Activated B cell treated with CpG ODN at 0.5 μM for 24 hours (primary cell): ENCODE measurements at regions not wholly inside any gene's neighbourhood (a gene's known extent, or its start where the extent isn't known, plus 50 kb on each side); places are given as distances from the start of the nearest gene placed in this dataset.
"Not testable (repeated sequence)": the region's sequence is repeated elsewhere in the genome, so short reads cannot be mapped to it uniquely, and the experiment has no call there.

Experiments
- ATAC-seq: fragments of 200-7000 bp; cut with Tn5 transposase; one replicate; pipeline ENCODE4 v1.10.0; 2021; ENCODE audit warnings: low read depth, mild to moderate bottlenecking, moderate library complexity
- CTCF ChIA-PET: fragments of 350-600 bp; sonication (Branson Sonifier 250); formaldehyde crosslinking; loops from one replicate; lab custom pipeline; 2021; ENCODE audit warnings: antibody characterized with exemption; lab: Charles Lee
- POLR2A ChIA-PET: fragments of 350-600 bp; sonication (Branson Sonifier 250); formaldehyde crosslinking; loops from one replicate; lab custom pipeline; 2021; ENCODE audit warnings: antibody characterized with exemption; lab: Charles Lee
- DNase-seq: peaks from one replicate; pipeline ENCODE4 v3.0.0; 2022
- H3K27ac Mint-ChIP-seq: one replicate; pipeline ENCODE4 v1.8.0; 2020; ENCODE audit warnings: mixed read lengths
- H3K27me3 Mint-ChIP-seq: one replicate; pipeline ENCODE4 v1.8.0; 2021; ENCODE audit warnings: mixed read lengths
- H3K36me3 Mint-ChIP-seq: one replicate; pipeline ENCODE4 v1.8.0; 2021; ENCODE audit warnings: low read depth, mixed read lengths
- H3K4me1 Mint-ChIP-seq: one replicate; pipeline ENCODE4 v1.8.0; 2021; ENCODE audit warnings: mixed read lengths
- H3K4me3 Mint-ChIP-seq: one replicate; pipeline ENCODE4 v1.8.0; 2020; ENCODE audit warnings: mild to moderate bottlenecking, mixed read lengths
- H3K9me3 Mint-ChIP-seq: one replicate; pipeline ENCODE4 v1.8.0; 2020; ENCODE audit warnings: mixed read lengths
- intact Hi-C: fragments of 100-400 bp; cut with micrococcal nuclease; formaldehyde crosslinking; loops from one replicate; pipeline ENCODE4 v1.15.1; 2024
- TF ChIP-seq, protein P1 (sequence below): fragments of 200-600 bp; IDR thresholded peaks from one replicate; pipeline ENCODE4 v1.8.0; 2022; ENCODE audit warnings: antibody characterized with exemption, mild to moderate bottlenecking

DNA sequence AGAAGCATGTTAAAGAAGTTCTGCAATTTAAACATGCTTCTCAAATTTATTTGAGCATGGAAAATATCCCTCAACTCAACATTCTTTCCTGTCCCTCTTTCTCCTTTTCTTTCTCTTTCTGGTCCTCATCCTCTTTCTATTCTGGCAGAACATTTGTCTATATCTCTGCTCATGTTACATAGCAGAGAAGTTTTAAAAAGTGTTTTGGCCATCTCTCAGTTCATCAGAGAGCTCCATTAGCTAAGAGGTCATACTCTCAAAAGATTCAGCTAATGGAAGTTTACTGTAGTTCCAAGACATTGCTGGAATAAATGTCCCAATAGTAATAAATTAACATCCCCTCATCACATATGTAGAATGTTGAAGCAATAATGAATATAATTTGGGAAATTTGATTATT lies 53.5 kb downstream of the XCL2 start:
- Mint-ChIP-seq H3K9me3 (no peaks in the 10 kb centered on the region), H3K4me3 (no peak overlapping the region), H3K27me3 (peaks cover 5% of the 10 kb centered on the region), H3K27ac (no peak overlapping the region), H3K4me1 (no peaks in the 10 kb centered on the region), H3K36me3 (no peaks in the 10 kb centered on the region)
- DNase-seq (no peak), ATAC-seq (no peak)
- TF ChIP-seq, protein P1, sequence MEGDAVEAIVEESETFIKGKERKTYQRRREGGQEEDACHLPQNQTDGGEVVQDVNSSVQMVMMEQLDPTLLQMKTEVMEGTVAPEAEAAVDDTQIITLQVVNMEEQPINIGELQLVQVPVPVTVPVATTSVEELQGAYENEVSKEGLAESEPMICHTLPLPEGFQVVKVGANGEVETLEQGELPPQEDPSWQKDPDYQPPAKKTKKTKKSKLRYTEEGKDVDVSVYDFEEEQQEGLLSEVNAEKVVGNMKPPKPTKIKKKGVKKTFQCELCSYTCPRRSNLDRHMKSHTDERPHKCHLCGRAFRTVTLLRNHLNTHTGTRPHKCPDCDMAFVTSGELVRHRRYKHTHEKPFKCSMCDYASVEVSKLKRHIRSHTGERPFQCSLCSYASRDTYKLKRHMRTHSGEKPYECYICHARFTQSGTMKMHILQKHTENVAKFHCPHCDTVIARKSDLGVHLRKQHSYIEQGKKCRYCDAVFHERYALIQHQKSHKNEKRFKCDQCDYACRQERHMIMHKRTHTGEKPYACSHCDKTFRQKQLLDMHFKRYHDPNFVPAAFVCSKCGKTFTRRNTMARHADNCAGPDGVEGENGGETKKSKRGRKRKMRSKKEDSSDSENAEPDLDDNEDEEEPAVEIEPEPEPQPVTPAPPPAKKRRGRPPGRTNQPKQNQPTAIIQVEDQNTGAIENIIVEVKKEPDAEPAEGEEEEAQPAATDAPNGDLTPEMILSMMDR: no peak
- intact Hi-C loops: no loop called here
- ChIA-PET CTCF (no interaction called here), POLR2A (no interaction called here)

DNA sequence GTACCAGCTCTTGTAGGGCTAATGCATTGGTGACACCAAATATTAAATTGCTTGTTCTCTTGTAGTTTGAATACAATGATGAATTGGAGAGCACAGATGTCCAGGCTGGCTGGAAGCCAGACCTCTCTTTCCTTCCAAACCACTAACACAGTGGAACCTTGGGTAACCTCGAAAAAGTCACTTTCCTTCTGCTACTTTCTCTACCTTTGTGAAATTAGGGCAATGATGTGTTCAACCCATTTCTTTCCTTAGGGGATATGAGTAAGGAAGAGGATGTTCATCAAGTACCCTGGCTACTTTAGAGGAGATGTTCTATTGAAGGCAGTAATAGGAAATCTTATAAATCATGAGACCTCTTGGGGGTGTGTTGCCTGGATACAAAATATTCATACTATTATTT lies 55.7 kb downstream of the XCL2 start:
- no peak overlapping the region for H3K4me3 Mint-ChIP-seq
- DNase-seq: no peak
- no peaks in the 10 kb centered on the region for H3K4me1 Mint-ChIP-seq
- no peak for ATAC-seq
- no peaks in the 10 kb centered on the region for H3K36me3 Mint-ChIP-seq
- no peaks in the 10 kb centered on the region for H3K9me3 Mint-ChIP-seq
- POLR2A ChIA-PET: no interaction called here
- H3K27me3 Mint-ChIP-seq: peaks cover 11% of the 10 kb centered on the region
- CTCF ChIA-PET: no interaction called here
- no peak overlapping the region for H3K27ac Mint-ChIP-seq
- intact Hi-C loops: no loop called here
- TF ChIP-seq, protein P1: no peak

DNA sequence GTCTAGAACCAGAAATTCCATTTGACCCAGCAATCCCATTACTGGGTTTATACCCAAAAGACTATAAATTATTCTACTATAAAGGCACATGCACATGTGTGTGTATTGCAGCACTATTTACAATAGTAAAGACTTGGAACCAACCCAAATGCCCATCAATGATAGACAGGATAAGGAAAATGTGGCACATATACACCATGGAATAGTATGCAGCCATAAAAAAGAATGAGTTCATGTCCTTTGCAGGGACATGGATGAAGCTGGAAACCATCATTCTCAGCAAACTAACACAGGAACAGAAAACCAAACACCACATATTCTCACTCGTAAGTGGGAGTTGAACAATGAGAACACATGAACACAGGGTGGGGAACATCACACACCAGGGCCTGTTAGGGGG lies 57.0 kb downstream of the XCL2 start:
- peaks cover 11% of the 10 kb centered on the region for H3K27me3 Mint-ChIP-seq
- DNase-seq, H3K9me3 Mint-ChIP-seq, ATAC-seq, intact Hi-C loops, H3K27ac Mint-ChIP-seq, CTCF ChIA-PET, H3K4me1 Mint-ChIP-seq, POLR2A ChIA-PET, H3K36me3 Mint-ChIP-seq, H3K4me3 Mint-ChIP-seq: not testable (repeated sequence)

DNA sequence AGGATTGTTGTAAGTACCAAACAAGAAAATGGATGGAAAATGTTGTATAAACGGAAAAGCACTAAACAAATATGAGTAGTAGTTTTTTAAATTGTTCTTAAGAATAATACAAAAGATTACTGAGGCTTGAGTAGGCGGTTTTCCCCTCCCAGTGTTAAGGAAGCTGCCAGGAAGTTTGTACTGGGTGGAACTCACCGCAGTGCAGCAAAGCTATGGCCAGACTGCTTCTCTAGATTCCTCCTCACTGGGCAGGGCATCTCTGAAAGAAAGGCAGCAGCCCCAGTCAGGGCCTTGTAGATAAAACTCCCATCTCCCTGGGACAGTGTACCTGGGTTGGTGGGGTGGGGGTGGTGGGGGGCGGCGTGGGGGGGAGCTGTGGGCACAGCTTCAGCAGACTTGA lies 58.7 kb downstream of the XCL2 start:
- TF ChIP-seq, protein P1: no peak
- intact Hi-C loops: no loop called here
- POLR2A ChIA-PET: no interaction called here
- ATAC-seq: no peak
- Mint-ChIP-seq H3K36me3 (no peaks in the 10 kb centered on the region), H3K4me1 (no peaks in the 10 kb centered on the region), H3K27ac (no peak overlapping the region), H3K27me3 (peaks cover 11% of the 10 kb centered on the region), H3K4me3 (no peak overlapping the region), H3K9me3 (no peaks in the 10 kb centered on the region)
- CTCF ChIA-PET: no interaction called here
- DNase-seq: no peak

DNA sequence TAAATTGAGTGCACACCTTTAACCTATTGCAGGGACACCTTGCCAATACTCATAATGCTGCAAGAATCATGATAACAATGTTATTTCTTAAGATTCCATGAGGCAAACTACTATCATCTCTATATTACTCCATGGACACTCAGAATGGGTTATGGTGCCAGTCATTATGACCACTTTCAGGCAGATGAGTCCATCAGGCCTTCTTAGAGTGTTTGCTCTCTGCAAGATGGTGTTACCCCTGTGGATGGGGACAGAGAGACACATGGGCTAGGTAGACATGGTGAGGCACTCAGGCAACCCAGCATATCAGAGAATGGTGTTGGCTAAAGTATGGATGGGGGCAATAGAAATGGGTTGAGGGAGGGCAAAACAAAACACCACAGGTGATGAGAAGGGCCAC lies 59.7 kb downstream of the XCL2 start:
- H3K4me1 Mint-ChIP-seq: no peaks in the 10 kb centered on the region
- DNase-seq (no peak), ATAC-seq (no peak)
- intact Hi-C loops: no loop called here
- TF ChIP-seq, protein P1: no peak
- H3K36me3 Mint-ChIP-seq: no peaks in the 10 kb centered on the region
- CTCF ChIA-PET: no interaction called here
- no peak overlapping the region for H3K27ac Mint-ChIP-seq
- H3K9me3 Mint-ChIP-seq: no peaks in the 10 kb centered on the region
- no peak overlapping the region for H3K4me3 Mint-ChIP-seq
- peaks cover 11% of the 10 kb centered on the region for H3K27me3 Mint-ChIP-seq
- POLR2A ChIA-PET: no interaction called here

DNA sequence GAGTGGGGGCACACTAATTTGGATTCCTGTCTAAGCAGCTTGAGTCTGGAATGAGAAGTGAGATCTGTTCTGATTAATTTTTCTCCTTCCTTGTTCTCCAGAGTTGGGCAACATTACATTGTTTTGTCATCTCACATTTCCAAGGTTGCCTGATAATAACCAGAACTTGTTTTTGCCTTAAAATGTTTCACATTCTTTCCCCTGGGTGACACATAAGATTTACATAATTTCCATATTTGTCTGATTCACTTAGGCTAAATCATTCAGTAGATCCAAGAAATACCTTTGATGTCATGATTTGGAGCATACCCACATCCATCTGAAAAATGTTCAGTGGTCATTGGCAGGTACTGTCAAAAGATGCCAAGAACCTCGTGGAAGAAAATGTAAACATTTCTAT lies 60.3 kb downstream of the XCL2 start:
- ChIA-PET POLR2A (no interaction called here), CTCF (no interaction called here)
- H3K27ac Mint-ChIP-seq: no peak overlapping the region
- DNase-seq (no peak), ATAC-seq (no peak)
- TF ChIP-seq, protein P1: no peak
- H3K4me1 Mint-ChIP-seq: no peaks in the 10 kb centered on the region
- H3K36me3 Mint-ChIP-seq: no peaks in the 10 kb centered on the region
- H3K4me3 Mint-ChIP-seq: no peak overlapping the region
- intact Hi-C loops: no loop called here
- H3K27me3 Mint-ChIP-seq: peaks cover 11% of the 10 kb centered on the region
- H3K9me3 Mint-ChIP-seq: no peaks in the 10 kb centered on the region
